Esophagus muscularis mucosa (tissue), 4 donors: ENCODE measurements at regions not wholly inside any gene's neighbourhood (a gene's known extent, or its start where the extent isn't known, plus 50 kb on each side); places are given as distances from the start of the nearest gene placed in this dataset.
"Not testable (repeated sequence)": the region's sequence is repeated elsewhere in the genome, so short reads cannot be mapped to it uniquely, and the experiment has no call there.

Experiments
- DNase-seq: peaks from one replicate; pipeline ENCODE4 v3.0.0-alpha.2; 2017; ENCODE audit errors: extremely low spot score
- H3K27ac ChIP-seq, 4 donors: fragments of 200-600 bp; sonication (generic); replicated peaks in 1 of 4; 1 replicate in 3 of 4; 2 replicates in 1 of 4; pipeline ENCODE4 v1.5.1; 2016 to 2019; ENCODE audit warnings: mild to moderate bottlenecking in 1 of 4
- H3K27me3 ChIP-seq, 4 donors: fragments of 200-600 bp; sonication (generic); one replicate each; pipeline versions ENCODE4 v1.5.1 to v1.6.0; 2016 to 2019
- H3K36me3 ChIP-seq, 4 donors: fragments of 200-600 bp; sonication (generic); one replicate each; pipeline ENCODE4 v1.5.1; 2016 to 2019
- H3K4me1 ChIP-seq, 4 donors: fragments of 200-600 bp; sonication (generic); one replicate each; pipeline ENCODE4 v1.5.1; 2016 to 2019
- H3K4me3 ChIP-seq, 4 donors: fragments of 200-600 bp; sonication (generic); 1 replicate in 2 of 4; 2 replicates in 2 of 4; pipeline ENCODE4 v1.5.1; 2016 to 2019; ENCODE audit warnings: mild to moderate bottlenecking in 4 of 4, moderate library complexity in 1 of 4
- H3K9me3 ChIP-seq, 4 donors: fragments of 200-600 bp; sonication (generic); 1 replicate in 3 of 4; 2 replicates in 1 of 4; pipeline ENCODE4 v1.5.1; 2016 to 2019
- CTCF ChIP-seq, 3 experiments: fragments of 200-600 bp in 2 of 3; fragments of 450-650 bp in 1 of 3; sonication (generic) in 2 of 3; IDR thresholded peaks; one replicate each; pipeline ENCODE4 v1.5.1; 2017 to 2019; ENCODE audit warnings: antibody characterized with exemption in 3 of 3, mild to moderate bottlenecking in 2 of 3, moderate library complexity in 1 of 3
- EP300 ChIP-seq: sonication (generic); formaldehyde crosslinking; IDR thresholded peaks from one replicate; pipeline ENCODE4 v1.6.1; 2017; ENCODE audit warnings: antibody characterized with exemption
- POLR2A ChIP-seq: fragments of 450-650 bp; IDR thresholded peaks from one replicate; pipeline ENCODE4 v1.6.1; 2017; ENCODE audit warnings: antibody characterized with exemption, moderate library complexity, mild to moderate bottlenecking, low read depth
- POLR2AphosphoS5 ChIP-seq, 2 donors: sonication (generic); formaldehyde crosslinking; IDR thresholded peaks; one replicate each; pipeline ENCODE4 v1.6.1; 2017; ENCODE audit warnings: antibody characterized with exemption in 2 of 2
- WGBS: methylation state at CpG from one replicate; pipeline ENCODE4 v1.1.5; 2018; 5-methylcytosine and 5-hydroxymethylcytosine counted together
- intact Hi-C: fragments of 100-400 bp; cut with DNase I; formaldehyde crosslinking; loops from one replicate; pipeline ENCODE4 v1.15.1; 2023

GRCh38 chr17:22515599-22515998 lies 823.3 kb downstream of the KCNJ18 start:
- no peak overlapping the region for H3K27ac ChIP-seq
- WGBS = 60% methylated on average over 5 of the region's 5 CpGs
- no peak overlapping the region for H3K4me3 ChIP-seq
- intact Hi-C loops = no loop called here
- H3K27me3 ChIP-seq = peaks cover 0 to 7% (median 0%) of the 10 kb centered on the region in 4 donors
- H3K9me3 ChIP-seq = peaks cover 0 to 8% (median 0%) of the 10 kb centered on the region in 4 donors
- DNase-seq = no peak
- H3K36me3 ChIP-seq = no peaks in the 10 kb centered on the region
- TF ChIP-seq EP300 (no peak), POLR2A (no peak), POLR2AphosphoS5 (IDR thresholded peaks at IDR 0.05) (no peak), CTCF (IDR thresholded peaks at IDR 0.05) (no peak)
- H3K4me1 ChIP-seq = no peaks in the 10 kb centered on the region

DNA sequence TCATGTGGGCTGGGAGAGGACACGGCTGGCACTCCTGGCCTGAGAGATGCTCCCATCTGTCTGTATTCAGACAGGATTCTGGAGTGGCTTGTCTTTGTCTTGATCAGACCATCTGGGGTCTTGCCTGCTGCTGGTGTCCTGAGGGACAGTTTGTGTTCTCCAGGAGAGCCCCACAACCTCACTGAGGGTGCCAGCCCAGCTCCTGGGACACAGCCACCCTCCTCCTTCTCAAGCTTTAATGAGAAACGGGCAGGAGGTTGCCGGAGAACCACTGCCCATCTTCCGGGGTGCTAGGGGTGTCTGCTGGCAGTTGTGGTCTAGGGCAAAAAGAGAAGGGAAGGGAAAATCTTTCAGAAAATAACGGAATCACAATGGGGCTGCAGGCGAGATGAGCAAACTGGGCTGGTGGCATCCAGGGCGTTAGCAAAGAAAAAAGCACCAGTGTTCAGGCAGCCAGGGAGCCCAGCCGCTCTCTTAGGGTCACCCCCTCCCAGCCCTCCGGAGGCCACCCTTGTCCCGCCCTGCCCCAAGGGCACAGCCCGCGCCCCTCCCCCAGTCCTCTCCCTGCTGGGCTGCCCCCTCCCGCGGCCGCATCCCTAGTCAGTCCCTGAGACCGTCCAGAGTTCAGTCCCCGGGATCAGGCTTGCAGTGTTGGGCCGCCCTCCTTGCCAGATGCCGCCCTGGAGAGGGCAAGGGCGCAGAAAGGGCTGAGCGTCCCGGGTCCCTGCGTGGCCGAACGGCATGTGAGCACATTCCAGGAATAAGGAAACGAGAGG lies 824.7 kb downstream of the KCNJ18 start:
- H3K9me3 ChIP-seq = peaks cover 0 to 8% (median 0%) of the 10 kb centered on the region in 4 donors
- TF ChIP-seq CTCF (IDR thresholded peaks at IDR 0.05) (no peak), POLR2AphosphoS5 (IDR thresholded peaks at IDR 0.05) (no peak), POLR2A (no peak), EP300 (no peak)
- peaks cover 0 to 7% (median 0%) of the 10 kb centered on the region in 4 donors for H3K27me3 ChIP-seq
- WGBS = 73% methylated on average over 21 of the region's 26 CpGs
- H3K4me3 ChIP-seq = no peak overlapping the region
- DNase-seq = no peak
- H3K4me1 ChIP-seq = no peaks in the 10 kb centered on the region
- H3K27ac ChIP-seq = no peak overlapping the region
- intact Hi-C loops = no loop called here
- no peaks in the 10 kb centered on the region for H3K36me3 ChIP-seq

DNA sequence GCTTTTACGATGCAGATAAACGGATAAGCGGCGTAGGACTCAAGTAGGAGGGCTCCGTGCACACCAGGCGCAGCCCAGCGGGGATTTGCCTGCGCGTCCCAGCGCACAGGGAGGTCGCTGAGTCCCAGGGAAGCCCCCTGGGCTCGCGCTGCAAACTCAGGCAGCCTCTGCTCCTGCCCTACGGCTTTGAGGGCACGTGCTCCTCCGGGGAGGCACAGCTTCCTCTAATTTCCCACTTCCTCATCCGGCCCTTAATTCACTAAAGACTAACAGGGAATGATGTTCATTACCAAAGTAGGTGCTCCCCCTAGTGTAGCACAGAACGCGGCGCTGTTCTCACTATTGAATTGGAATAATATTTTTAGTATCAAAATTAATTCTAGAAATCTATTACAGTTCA lies 825.4 kb downstream of the KCNJ18 start:
- Histone ChIP-seq H3K9me3 (peaks cover 0 to 8% (median 0%) of the 10 kb centered on the region in 4 donors), H3K4me3 (no peak overlapping the region), H3K36me3 (no peaks in the 10 kb centered on the region), H3K27ac (no peak overlapping the region), H3K27me3 (peaks cover 0 to 7% (median 0%) of the 10 kb centered on the region in 4 donors), H3K4me1 (no peaks in the 10 kb centered on the region)
- 65% methylated on average over 20 of the region's 20 CpGs for WGBS
- DNase-seq = no peak
- TF ChIP-seq POLR2A = no peak
- TF ChIP-seq CTCF (IDR thresholded peaks at IDR 0.05) = no peak
- TF ChIP-seq POLR2AphosphoS5 (IDR thresholded peaks at IDR 0.05) = no peak
- TF ChIP-seq EP300 = no peak
- intact Hi-C loops = no loop called here

GRCh38 chr17:22518185-22518584 lies 825.9 kb downstream of the KCNJ18 start:
- intact Hi-C loops = no loop called here
- Histone ChIP-seq H3K36me3 (no peaks in the 10 kb centered on the region), H3K27me3 (peaks cover 0 to 7% (median 0%) of the 10 kb centered on the region in 4 donors), H3K4me1 (no peaks in the 10 kb centered on the region), H3K27ac (no peak overlapping the region), H3K9me3 (peaks cover 0 to 8% (median 0%) of the 10 kb centered on the region in 4 donors), H3K4me3 (no peak overlapping the region)
- WGBS = 80% methylated on average over 10 of the region's 10 CpGs
- DNase-seq = no peak
- no peak for TF ChIP-seq CTCF (IDR thresholded peaks at IDR 0.05)
- no peak for TF ChIP-seq POLR2AphosphoS5 (IDR thresholded peaks at IDR 0.05)
- TF ChIP-seq EP300 = no peak
- no peak for TF ChIP-seq POLR2A

- H3K27me3 ChIP-seq, H3K36me3 ChIP-seq, H3K27ac ChIP-seq, intact Hi-C loops, H3K9me3 ChIP-seq, DNase-seq, H3K4me3 ChIP-seq, H3K4me1 ChIP-seq: not testable (repeated sequence)
- whole genome bisulfite sequencing = 56% methylated on average over 1 of the region's 1 CpG
These were observed 856.5 kb downstream of the KCNJ18 start for GRCh38 chr17:22548873-22549272.

GRCh38 chr17:22551695-22552415 lies 859.5 kb downstream of the KCNJ18 start:
- H3K27ac ChIP-seq, H3K27me3 ChIP-seq, H3K36me3 ChIP-seq, H3K4me3 ChIP-seq, DNase-seq, intact Hi-C loops, H3K4me1 ChIP-seq, H3K9me3 ChIP-seq: not testable (repeated sequence)
- 75% methylated on average over 21 of the region's 23 CpGs for WGBS
